T-helper 2 cell treated with Interferon-gamma antibody and Interleukin-4, amounts not matched to agents 100 ng/mL and 5 ng/mL, for 36 hours (primary cell): ENCODE measurements at regions not wholly inside any gene's neighbourhood (a gene's known extent, or its start where the extent isn't known, plus 50 kb on each side); places are given as distances from the start of the nearest gene placed in this dataset.

Source experiments
- intact Hi-C: fragments of 100-400 bp; cut with micrococcal nuclease; formaldehyde crosslinking; loops from one replicate; pipeline ENCODE4 v1.15.1; 2023

GRCh38 chr11:8340296-8340695 is 76.6 kb upstream of the LMO1 start:
- intact Hi-C loops: no loop called here

DNA sequence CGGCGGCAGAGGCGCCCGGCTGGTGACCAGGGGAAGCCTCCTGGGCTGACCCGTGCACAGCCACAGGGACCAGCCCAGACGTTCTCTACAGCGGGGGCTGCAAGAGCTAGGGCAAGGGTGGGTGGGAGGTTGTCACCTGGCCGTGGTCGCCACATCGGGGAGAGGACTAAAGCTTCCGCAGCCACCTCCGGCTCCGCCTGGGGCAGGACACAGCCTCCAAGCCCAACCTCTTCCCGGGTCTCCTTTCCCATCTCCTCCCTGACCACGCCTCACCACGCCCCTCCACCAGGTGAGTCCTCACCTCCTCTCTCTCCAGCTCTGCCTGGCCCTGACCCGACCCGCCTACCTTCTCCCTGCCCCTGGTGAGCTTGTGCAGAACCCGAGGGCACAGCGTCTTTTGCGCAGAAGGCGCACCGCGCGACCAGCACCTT is 75.9 kb upstream of the LMO1 start:
- intact Hi-C loops: no loop called here

GRCh38 chr11:8338138-8338537 is 74.5 kb upstream of the LMO1 start:
- intact Hi-C loops: loop anchor here (1.0 kb wide), 1 partner anchor 228 kb away; no protein-coding TSS in a partner anchor

GRCh38 chr11:8337130-8337795 is 73.6 kb upstream of the LMO1 start:
- intact Hi-C loops: no loop called here

DNA sequence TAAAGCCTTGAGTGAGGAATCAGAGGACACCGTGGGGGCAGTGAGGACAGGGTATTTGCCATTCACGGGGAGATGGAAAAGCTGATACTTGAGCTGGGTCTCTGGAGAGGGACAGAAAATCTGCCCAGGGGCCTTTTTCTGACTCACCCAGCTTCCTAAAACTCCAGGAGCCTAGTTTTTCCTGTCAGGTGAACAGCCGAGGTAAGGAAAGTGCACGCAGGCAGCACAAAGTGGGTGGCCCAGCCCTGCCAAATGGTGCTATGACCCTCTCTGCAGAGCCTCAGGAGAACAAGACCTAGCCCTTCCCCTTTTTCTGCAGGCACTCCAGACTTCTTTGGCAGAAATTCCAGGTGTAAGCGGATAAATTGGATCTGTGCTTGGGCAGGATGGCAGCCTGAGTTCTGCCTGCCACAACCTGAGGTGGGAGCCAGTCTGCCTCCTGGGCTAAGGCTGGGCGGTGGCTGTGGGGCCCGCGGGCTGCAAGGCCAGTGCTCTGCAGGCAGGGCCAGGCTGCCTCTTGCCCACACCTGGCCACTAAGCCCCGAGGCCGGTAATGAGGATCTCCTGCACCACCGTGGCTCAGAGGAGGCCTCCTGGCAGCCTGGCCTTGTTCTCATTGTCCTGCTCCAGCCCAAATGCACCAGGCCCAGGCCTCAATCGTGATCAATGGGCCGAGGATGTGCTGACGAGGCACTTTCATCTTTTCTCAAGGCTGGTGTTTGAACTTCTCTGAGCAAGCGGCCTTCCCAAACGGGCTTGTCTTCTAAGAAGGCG is 72.9 kb upstream of the LMO1 start:
- intact Hi-C loops: no loop called here

- intact Hi-C loops: no loop called here
These were observed 72.0 kb upstream of the LMO1 start for GRCh38 chr11:8335683-8336082.

DNA sequence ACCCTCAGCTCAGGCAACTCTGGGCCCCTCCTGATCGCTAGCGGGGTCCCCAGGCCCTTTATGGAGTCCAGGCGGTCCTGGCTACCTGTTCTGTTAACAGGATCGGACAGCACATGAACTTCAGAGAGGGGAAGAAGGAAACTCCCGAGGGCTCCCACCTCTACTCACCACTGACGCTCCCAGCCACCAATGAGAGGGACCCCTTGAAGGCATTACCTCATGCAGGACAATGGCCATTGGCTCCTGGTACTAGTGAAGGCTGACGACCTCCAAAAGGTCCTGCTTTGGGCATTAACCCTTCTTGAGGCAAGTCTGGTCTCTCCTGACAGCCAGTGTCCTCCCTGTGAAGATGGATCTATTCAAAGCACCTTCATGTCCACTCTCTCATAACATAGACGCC is 71.5 kb upstream of the LMO1 start:
- intact Hi-C loops: no loop called here

DNA sequence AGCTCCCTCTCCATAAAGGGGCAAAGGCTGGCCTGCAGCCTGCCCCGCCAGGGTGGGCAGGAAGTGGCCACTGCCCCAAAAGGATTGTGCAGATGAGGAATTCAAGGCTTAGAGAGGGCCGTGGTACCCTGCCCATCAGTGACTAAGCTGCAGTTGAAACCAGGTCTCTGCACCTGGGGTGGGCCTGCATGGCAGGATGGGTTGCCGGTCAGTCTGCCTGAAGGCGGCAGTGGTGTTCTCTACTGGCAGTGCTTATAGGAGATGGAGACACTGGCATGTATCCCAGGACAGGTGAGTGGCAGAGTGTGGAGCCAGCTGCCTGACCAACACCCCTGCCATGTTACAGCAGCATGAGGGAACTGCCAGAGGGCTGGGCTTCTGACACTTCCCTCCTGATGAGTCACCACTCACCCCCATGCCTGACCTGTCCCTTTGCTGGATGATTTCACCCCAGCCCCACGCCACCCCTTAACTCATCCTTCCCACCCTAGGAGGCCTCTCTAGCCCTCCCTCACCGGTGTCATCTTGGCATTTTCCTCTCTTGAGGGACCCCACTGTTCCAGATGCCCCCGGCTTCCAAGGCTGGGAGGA is 70.2 kb upstream of the LMO1 start:
- intact Hi-C loops: no loop called here

- intact Hi-C loops: no loop called here
These were observed 69.7 kb upstream of the LMO1 start for GRCh38 chr11:8333376-8333775.

DNA sequence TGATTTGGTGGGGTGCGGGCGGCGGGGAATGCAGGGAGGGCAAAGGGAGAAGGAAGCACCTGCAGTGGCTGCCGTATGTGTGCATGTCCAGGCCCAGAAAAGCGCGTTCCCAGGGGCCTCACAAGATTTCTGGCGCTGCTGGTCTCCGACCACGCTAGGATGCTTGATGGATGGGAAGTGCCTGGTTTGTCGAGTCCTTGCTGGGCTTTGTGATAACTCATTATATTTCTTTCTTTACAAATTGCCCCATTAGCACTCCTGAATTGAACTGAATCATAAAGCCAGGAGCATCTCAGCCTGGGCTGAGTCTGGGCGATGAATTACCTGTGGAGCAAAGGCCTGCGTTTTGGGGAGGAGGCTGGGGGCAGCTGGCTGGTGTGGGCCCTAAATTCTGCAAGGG is 69.2 kb upstream of the LMO1 start:
- intact Hi-C loops: no loop called here

- intact Hi-C loops: no loop called here
These were observed 68.5 kb upstream of the LMO1 start for GRCh38 chr11:8332196-8332595.

- intact Hi-C loops: no loop called here
These were observed 68.1 kb upstream of the LMO1 start for GRCh38 chr11:8331767-8332166.

DNA sequence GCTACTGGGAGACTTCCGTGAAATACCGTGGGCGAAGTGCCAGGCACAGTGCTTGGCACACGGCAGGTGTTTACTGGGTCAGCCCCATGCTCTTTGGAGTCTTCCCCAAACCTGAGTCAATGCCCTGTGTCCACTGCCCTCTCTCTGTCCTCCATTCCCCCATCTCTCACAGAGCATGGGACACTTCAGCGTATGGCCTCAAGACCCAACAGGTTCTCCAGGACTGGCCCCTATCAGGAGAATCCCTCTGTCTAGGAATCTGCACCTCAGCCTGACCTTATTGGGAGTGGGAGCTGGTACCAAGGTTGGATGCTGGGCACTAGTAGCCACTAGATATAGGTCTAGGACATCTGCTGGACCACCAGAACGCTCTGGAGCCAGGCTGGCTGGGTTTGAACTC is 67.2 kb upstream of the LMO1 start:
- intact Hi-C loops: no loop called here

GRCh38 chr11:8330404-8330803 is 66.7 kb upstream of the LMO1 start:
- intact Hi-C loops: no loop called here

DNA sequence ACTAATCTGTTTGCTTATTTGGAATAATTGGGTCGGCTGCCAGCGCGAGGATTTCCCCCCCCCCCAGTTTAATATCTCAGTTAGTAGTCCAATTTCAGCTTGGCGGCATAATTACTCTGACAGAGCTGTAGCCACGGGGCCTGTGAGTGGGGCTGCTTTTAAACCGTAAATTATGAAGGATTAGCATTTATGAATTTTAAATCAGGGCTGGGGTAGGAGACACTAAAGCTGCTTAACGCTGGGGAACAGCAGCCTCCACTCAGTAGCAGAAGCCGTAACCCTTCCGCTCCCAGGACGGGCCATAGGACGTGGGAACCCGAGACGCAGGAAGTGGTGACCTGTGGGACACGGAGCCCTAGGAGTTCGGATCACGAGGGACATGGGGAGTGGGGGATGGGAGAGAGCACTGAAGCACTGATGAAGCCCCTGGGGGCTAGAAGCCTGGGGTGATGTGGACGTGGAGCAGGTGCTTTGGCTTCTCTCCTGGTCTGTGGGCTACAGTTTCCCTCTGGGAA is 66.2 kb upstream of the LMO1 start:
- intact Hi-C loops: no loop called here

- intact Hi-C loops: no loop called here
These were observed 65.7 kb upstream of the LMO1 start for GRCh38 chr11:8329336-8329735.

- intact Hi-C loops: no loop called here
These were observed 65.2 kb upstream of the LMO1 start for GRCh38 chr11:8328848-8329330.

GRCh38 chr11:8328231-8328794 is 64.6 kb upstream of the LMO1 start:
- intact Hi-C loops: no loop called here

DNA sequence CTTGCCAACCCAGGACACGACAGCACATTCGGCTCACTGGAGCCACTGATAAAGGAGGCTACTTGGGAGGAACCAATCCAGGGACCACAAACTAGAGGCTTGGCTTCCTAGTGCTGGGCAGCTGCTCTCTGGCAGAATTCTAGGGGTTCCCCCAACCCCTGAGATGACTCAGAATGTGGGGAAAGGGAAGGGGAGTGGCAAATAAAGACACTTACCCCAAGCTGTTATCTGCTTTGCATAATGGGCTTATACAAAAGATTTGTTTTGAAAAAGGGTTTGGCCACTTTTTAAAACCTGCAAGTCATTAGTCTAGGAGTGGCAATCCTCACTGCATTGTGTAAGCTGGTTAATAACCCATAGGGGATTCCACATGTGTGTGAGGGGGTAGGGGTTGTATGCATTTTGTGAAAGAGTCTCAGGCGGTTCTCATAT is 64.1 kb upstream of the LMO1 start:
- intact Hi-C loops: no loop called here

- intact Hi-C loops: no loop called here
These were observed 62.7 kb upstream of the LMO1 start for GRCh38 chr11:8326337-8326736.

DNA sequence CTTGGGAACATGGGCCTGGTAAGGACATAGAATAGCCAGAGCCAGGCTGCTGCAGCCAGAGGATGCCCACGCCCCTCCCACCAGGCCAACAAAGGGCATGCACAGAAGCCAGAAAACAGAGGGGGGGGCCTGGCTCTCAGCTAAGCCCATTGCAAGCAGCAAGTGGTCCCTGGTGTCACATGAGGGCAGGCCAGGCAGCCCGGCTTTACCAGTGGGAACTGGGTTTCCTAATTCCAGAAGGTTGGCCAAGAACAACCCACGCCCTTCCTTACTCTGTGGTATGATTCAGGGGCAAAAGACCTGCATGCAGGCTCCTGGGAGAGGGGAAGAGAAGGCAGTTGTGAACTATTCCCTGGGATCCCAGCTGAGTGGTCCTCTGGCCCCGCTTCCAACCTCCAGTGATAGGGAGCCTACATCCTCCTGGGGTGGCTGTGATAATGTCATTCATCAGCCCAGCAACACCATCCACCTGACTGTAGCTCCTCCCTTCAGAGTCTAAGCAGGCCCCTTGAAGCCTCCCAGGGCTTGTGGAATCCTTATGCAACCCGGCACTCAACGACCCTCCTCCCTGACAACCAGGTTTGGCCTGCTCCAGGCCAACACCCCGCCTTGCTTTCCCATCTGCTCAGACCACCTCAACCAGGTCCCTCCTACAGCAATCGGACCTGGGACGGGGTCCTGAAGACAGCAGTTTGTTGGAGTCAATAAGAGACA is 62.1 kb upstream of the LMO1 start:
- intact Hi-C loops: no loop called here
